ENCODE measurements at regions not wholly inside any gene's neighbourhood (a gene's known extent, or its start where the extent isn't known, plus 50 kb on each side); places are given as distances from the start of the nearest gene placed in this dataset.

GRCh38 chr13:33512880-33513554 is 227.5 kb upstream of the STARD13 start:
- TF ChIP-seq CTCF (IDR thresholded peaks at IDR 0.05; ENCODE audit: insufficient read depth, low read depth, low read length): no peak
- H3K27me3 ChIP-seq (ENCODE audit: control insufficient read depth, insufficient read depth, low read length): no peaks in the 10 kb centered on the region
- ChIA-PET POLR2A (no interaction called here), CTCF (interaction anchor here (1.1 to 1.3 kb wide), 2 partner anchors 8 to 228 kb away, joined by 3 read pairs; partner anchors contain the start of gene STARD13)
- no peaks in the 10 kb centered on the region for H3K36me3 ChIP-seq (ENCODE audit: control insufficient read depth, insufficient read depth, low read length)
- DNase-seq (ENCODE audit: low read depth): peak; percentile 52
- no peak overlapping the region for H3K4me3 ChIP-seq (ENCODE audit: low read depth, low read length)

GRCh38 chr13:33514362-33514761 is 228.8 kb upstream of the STARD13 start:
- no peak for DNase-seq (ENCODE audit: low read depth)
- Histone ChIP-seq H3K4me3 (ENCODE audit: low read depth, low read length) (no peak overlapping the region), H3K27me3 (ENCODE audit: control insufficient read depth, insufficient read depth, low read length) (no peaks in the 10 kb centered on the region), H3K36me3 (ENCODE audit: control insufficient read depth, insufficient read depth, low read length) (no peaks in the 10 kb centered on the region)
- no peak for TF ChIP-seq CTCF (IDR thresholded peaks at IDR 0.05; ENCODE audit: insufficient read depth, low read depth, low read length)
- ChIA-PET POLR2A (no interaction called here), CTCF (interaction anchor here (0.9 to 1.2 kb wide), 4 partner anchors 23 to 229 kb away, joined by 3 to 5 read pairs (median 3); partner anchors contain the start of gene STARD13)

- Histone ChIP-seq H3K4me3 (ENCODE audit: low read depth, low read length) (no peak overlapping the region), H3K27me3 (ENCODE audit: control insufficient read depth, insufficient read depth, low read length) (no peaks in the 10 kb centered on the region), H3K36me3 (ENCODE audit: control insufficient read depth, insufficient read depth, low read length) (no peaks in the 10 kb centered on the region)
- no peak for TF ChIP-seq CTCF (IDR thresholded peaks at IDR 0.05; ENCODE audit: insufficient read depth, low read depth, low read length)
- ChIA-PET CTCF (interaction anchor here (1.2 kb wide), 2 partner anchors 22 to 28 kb away, joined by 3 to 5 read pairs; no protein-coding TSS in a partner anchor), POLR2A (no interaction called here)
- no peak for DNase-seq (ENCODE audit: low read depth)
Measured at GRCh38 chr13:33515146-33515545, 229.6 kb upstream of the STARD13 start.

- no peak for DNase-seq (ENCODE audit: low read depth)
- POLR2A ChIA-PET: no interaction called here
- no peak for TF ChIP-seq CTCF (IDR thresholded peaks at IDR 0.05; ENCODE audit: insufficient read depth, low read depth, low read length)
- H3K4me3 ChIP-seq (ENCODE audit: low read depth, low read length): no peak overlapping the region
- CTCF ChIA-PET: no interaction called here
- H3K27me3 ChIP-seq (ENCODE audit: control insufficient read depth, insufficient read depth, low read length): no peaks in the 10 kb centered on the region
- H3K36me3 ChIP-seq (ENCODE audit: control insufficient read depth, insufficient read depth, low read length): no peaks in the 10 kb centered on the region
Measured at GRCh38 chr13:33518452-33518851, 232.9 kb upstream of the STARD13 start.

GRCh38 chr13:33519561-33520467 is 234.3 kb upstream of the STARD13 start:
- Histone ChIP-seq H3K4me3 (ENCODE audit: low read depth, low read length) (no peak overlapping the region), H3K36me3 (ENCODE audit: control insufficient read depth, insufficient read depth, low read length) (no peaks in the 10 kb centered on the region), H3K27me3 (ENCODE audit: control insufficient read depth, insufficient read depth, low read length) (no peaks in the 10 kb centered on the region)
- ChIA-PET POLR2A (interaction anchor here (0.6 kb wide), 1 partner anchor 9 kb away, joined by 3 read pairs; no protein-coding TSS in a partner anchor), CTCF (no interaction called here)
- peak; percentile 87 for DNase-seq (ENCODE audit: low read depth)
- no peak for TF ChIP-seq CTCF (IDR thresholded peaks at IDR 0.05; ENCODE audit: insufficient read depth, low read depth, low read length)

Data from BJ (cell line).